NCI-H2029 treated with DMSO at 0.1 percent for 48 hours (cell line): ENCODE measurements at regions not wholly inside any gene's neighbourhood (a gene's known extent, or its start where the extent isn't known, plus 50 kb on each side); places are given as distances from the start of the nearest gene placed in this dataset.

Source experiments
- DNase-seq: peaks from one replicate; lab custom pipeline; 2025; lab: John Stamatoyannopoulos, UW

DNA sequence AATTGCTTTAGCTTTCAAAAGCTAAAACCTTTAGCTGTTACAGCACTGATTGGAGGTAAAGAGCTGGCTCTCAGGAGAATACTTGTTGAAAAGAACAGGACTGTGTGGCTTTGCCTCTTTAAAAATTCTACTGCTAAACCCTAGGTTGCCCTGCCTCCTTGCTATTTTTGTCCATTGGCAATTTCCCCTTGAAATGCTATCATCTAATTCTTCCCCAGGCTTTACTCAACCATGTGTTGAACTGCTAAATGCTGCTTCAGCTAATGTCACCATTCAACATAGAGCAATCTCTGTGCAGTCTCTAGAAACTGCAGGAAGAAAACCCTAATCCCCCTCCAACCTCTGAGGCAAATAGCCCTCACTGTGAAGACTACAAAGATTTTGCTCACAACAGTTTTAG lies 203.7 kb upstream of the ARX start:
- DNase-seq = no peak

DNA sequence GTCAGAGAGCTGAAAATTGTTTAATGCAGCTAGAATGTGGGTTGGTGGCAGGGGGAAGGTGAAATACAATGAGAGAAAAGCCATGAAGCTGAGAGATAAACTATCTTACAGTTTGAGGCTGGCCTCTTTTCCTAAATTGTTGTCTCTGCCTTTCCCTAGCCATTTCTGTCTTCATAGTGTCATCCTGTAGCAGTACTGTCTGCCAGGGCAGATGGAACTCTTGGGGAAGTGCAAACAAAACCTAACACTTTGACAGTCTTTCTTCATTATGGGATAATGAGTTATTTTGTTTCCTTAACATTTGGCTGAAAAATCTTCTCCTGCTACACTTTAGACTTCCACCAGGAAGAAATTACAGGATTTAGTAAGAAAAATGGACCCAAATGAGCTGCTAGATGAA lies 197.8 kb upstream of the ARX start:
- DNase-seq = no peak

DNA sequence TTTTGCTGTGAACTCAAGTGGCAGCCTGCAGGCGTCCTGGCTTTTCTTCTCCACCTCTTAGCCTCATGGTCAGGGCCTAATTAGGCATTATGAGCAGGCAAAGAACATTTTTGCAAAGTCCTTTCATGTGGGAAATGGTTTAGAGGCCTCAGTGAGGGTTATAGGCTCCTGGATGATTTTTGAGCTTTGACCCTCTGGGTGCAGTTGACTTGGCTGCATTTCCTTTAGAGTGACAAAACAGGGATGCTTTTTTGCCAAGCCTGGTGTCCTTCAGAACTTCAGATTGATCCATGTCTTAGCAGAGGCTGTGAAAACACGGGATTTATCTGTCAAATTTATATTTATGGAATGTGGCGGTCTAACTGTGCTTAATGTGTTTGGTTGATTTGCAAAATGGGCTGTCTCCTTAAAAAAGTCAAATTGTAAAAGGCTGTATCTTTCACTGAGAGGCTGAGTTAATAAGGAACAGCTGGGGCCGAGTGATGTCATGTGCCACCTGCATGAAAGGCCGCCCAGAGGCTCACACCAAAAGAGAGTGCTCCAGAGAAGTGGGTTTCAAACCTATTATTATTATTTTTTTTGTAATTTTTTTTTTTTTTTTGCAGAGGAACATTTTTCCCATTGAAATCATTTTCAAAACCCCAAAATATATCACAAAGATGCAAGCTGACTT lies 192.2 kb upstream of the ARX start:
- DNase-seq = no peak

DNA sequence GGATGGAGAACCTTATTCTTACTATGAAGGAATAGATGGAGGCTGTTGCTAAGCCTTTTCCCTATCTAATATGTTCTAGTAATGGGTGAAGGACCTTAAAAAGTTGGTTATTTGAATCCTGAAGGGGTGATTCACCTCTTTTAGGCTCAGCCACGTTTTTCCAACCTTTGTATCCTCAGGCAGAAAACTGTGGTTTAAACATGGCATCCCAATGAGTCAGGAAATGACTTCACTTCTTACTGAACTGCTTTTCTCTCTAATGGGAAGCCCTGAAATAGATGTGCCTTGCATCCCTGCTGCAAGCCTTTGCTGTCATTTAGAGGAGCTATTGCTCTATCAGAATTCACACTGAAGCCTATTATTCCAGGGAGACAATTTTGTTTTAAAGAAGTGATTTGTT lies 191.0 kb upstream of the ARX start:
- no peak for DNase-seq

DNA sequence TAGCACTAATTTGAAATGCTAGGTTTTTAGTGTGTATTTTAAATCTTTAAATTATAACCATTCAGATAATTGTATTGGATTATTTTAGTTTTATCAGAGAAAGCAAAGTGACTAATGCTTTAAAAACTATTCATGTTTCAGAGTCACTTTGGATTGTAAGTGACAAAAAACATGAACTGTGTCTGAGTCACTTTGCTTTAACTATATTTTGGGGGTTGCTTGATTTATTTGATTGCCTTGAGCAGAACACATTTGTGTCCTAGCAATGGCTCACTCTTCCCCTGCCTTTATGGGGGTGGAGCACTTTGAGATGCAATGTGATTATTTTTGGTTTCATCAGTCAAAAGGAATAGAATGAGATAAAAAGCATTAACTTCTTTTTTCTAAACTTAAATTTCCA lies 188.4 kb upstream of the ARX start:
- DNase-seq = no peak

DNA sequence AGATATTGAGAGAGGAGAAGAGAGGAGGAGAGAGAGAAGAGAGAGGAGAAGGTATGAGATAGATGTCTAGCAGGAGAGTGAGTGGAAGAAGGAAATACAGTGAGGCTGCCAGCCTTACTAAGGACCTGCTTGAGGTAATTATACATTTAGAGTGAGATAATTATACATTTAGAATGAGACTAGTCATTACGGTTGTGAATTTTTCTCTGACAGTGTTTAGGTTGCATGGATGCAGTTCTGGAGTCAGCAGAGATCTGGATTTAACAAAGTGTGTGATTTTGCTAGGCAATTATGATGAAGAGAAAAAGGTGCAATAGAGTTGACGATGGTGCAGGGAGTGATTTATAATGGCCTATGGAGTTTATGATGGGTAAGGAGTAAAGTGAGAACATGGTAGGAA lies 187.1 kb upstream of the ARX start:
- DNase-seq = no peak

DNA sequence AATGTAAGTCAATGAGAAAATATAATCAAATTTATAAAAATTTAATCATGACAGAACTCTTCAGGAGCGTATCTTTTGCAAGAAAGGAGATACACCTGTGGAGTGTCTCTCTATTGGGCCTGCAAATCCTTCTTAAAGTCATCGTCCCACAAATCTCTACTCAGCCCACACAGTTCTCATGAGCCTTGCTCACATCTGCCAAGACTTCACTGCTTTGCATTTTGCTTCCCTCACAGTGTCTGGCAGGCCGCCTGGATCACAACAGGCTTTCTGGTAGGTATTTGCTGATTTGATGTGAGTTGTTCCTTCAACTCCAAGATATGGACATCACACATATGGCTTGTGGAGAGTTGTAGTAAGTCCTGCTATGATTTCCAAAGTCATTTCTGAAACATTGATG lies 183.1 kb upstream of the ARX start:
- no peak for DNase-seq

DNA sequence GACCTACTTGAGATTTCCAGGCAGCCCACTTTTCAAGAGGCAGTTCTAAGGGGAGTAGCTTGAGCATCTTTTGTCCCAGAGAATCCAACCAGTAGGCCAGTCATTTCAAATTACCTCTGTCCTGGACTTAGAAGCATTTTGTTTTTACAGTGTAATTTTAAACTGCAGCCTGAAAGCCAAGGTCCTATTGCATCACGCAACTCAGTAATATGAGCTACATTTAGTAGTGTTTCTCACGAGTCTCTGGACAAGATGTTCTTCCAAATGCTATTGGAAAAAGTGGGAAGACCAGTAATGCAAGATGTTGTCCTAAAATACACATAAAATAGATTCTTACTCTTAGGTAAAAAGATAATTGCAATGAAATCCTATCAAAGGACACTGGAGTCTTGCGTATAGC lies 182.5 kb upstream of the ARX start:
- DNase-seq = no peak

DNA sequence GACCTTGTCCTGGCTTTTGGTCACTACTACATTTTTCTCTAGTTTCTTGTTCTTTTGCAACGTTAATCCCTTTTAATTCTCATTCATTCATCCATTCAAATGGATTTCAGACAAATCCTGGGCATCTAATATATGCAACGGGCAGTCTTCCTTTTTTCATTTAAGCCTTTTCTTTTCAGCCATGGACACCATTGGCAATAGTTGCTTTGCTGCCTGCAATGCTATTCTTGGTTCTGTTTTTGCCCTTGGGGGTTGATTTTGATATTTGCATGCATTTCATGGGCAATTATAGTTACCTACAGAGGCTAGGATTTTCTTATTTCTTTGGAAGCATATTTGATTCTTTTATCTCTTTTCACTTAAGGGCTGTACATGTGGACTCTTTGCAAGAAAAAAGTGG lies 180.5 kb upstream of the ARX start:
- DNase-seq = no peak

DNA sequence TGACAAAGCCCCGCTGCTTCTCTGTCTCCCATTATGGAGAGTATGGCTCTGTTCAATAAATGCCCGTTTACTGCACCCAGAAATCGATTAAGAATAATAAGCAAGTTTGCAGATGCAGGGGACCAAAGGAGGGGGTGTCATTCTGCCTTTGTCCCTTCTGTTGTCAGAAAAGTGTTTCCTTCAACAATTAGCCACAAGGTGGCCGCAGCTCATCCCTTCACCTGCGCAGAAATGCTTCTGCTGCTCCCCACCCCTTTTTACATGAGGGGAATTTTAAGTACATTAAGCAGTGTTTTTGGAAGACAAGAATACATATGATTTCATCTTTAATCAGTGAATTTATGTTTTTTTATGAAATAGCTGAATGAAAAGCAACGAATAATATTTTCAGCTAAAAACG lies 175.6 kb upstream of the ARX start:
- no peak for DNase-seq

DNA sequence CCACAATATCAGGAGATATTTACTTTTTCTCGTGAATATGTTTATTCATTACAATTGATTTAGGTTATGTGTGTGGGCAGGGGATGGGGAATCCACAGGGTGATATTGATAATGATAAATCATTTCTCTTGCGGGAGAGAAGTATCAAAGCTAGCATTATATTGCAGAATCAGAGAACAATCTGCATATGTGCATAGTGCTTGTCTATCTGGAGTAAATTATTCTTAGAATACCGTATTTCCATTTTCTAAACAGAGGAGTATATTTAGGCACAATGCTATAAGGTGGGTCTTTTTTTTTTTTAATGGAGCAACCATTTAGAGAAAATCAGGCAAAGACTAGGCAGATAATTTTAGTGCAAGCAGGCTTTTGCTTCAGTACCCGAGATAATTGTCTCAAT lies 166.0 kb upstream of the ARX start:
- no peak for DNase-seq

DNA sequence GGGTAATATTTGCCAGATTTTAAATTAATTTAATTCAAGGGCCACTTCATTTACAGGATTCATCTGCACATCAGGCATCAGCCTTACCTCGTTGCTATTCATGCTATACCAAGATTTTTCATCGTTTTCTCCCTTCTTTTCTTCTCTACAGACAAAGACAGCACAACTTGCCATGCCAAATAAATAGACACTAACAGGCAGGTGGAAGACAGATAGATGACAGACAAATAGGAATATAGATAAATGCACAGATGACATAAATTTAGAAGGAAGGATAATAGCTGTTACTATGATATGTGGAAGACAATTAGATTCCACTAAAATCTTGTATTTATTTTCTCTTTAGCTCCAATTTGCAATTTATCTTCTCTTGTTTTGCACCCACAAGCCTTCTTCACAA lies 164.5 kb upstream of the ARX start:
- no peak for DNase-seq

DNA sequence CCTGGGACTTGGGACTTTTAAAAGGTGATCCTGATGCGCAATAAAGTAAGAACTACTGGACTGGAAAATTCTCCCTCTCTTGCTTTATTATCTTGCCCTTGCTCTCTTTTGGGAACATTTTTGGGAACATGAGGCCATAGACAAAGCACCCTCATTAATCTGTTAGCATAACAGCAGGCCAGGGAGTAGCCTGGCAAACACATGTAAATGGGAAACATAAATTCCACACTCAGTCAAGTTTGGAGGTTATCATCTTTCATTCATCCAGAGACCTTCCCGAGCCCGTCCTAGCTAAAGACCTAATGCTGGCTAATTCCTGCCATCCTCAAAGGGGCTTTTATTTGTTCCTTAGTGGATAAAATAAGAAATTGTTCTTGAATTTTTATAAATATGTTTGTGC lies 162.8 kb upstream of the ARX start:
- no peak for DNase-seq

DNA sequence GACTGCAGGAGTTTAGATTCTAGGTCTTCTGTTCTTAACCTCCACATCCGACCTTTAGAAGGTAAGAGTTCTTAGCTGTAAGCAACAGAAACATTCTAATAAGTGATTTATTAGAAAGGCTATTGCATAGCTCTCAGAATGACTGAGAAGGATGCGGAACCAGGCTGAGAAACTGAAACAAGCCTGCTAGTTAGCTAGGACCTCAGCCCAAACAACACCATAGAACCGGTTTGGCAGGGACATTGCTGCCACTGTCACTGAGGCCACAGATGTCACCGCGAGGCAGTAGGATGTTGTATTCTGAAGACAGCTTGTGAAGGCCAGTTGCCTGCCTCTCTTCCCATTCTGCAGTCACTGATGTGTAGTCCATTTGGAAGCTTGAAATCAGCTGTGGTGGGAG lies 160.0 kb upstream of the ARX start:
- DNase-seq = no peak

DNA sequence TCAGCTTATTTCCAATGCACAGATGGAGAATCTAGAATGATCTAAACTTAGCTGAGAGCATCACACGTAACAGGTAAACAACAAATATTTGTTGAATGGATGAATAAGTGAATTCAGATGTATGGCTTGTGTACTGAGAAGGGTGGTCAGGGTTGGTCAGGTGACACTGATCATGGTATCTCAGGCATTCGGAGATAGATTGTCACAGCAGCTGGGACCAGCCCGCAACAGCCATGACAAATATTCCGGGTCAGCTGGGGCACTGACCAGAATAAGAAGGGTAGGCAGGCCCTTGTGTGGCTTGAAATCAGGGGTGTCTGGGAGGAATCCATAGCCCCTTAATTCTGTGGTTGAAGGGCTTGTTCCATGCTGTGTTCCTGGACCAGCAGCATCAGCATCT lies 159.4 kb upstream of the ARX start:
- no peak for DNase-seq

DNA sequence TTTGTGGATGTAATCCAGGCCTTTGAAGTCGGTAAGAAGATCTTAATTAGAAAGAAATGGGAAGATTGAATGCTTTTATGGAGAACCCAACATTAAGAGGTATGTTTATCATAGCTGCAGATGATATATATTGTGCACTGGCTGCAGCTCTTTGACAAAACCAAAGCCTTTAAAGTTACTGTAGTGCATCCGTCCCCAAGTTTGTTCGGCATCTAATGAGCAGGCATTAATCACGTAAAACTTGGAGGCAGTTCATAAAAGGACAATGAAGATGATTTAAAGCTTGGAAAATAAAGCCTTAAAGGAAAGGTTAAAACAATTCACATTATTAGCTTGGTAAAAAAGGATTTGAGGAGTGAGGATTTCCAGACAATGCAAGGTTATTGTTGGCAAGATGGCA lies 150.8 kb upstream of the ARX start:
- no peak for DNase-seq

DNA sequence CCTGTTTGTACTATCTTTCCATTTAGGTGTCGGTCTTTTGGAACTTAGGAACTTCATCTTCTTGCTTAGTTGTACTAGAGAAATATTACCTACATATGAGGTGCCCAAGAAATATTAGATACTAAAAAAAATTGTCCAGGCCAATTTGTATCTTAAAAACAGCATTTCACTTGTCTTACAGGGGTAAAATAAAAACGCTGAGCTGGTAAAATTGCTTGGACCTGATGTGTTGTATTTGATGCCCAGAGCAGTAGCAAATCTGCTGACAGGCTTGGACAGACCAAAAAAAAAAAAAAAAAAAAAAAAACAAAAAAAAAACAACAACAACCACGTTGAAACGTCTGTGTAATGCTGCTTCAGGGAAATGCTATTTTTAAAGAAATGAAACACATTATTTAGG lies 150.4 kb upstream of the ARX start:
- no peak for DNase-seq

DNA sequence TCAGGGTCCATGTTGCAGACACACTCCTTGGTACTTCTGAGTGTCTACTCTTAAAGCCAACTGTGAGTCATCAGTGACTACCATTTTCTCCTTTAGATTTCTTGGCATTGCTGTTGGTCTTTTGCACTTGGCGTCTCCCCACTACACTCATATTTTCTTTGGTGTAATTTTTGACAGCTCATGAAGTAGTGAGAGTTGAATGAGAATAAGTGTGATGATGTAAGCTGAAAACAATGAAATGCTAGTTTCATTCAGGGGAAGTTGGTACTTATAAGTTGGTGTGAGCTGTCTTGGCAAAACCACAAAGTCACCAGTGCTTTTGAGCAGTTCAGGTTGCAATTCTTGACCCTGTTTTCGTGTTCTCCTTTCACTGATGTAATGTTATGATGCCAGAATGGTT lies 142.9 kb upstream of the ARX start:
- no peak for DNase-seq

DNA sequence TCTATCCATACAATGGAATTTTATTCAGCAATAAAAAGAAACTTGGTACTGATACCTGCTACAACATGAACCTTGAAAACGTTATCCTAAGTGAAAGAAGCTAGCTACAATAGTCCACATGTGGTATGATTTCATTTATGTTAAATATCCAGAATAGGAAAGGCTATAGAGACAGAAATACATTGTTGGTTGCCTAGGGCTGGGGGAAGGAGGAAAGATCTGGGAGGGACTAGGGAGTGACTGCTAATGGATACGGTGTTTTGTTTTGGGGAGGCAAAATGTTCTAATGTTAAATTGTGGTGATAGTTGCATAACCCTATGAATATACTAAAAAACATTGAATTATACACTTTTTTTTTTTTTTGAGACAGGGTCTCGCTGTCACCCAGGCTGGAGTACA lies 141.1 kb upstream of the ARX start:
- no peak for DNase-seq

DNA sequence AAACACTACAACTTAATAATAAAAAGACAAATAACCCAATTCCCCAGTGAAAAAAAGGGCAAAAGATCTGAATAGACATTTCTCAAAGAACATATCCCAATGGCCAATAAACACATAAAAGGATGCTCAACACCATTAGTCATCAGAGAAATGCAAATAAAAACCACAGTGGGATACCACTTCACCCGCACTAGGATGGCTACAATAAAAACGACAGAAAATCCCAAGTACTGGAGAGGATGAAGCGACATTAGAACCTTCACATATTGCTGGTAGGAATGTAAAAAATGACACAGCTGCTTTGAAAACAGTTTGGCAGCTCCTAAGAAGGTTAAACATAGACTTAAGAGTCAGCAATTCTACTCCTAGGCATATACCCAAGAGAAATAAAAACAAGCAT lies 140.6 kb upstream of the ARX start:
- no peak for DNase-seq

DNA sequence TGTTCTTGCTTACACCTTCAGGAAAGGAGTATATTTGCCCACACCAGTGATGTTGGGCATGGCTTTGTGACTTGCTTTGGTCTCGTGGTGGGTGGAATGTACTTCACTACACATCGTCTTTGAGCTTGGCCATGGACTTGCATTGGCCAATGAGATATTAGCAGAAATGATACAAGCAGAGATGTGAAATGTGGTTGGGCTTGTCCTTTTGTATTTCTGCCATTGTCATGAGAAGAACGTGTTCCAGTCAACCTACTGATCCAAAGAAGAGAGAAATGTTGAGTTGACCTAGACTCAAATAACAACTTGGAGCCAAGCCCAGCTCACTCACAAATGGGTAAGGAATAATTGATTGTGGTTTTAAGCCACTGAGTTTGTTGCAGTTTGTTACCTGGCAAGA lies 138.4 kb upstream of the ARX start:
- peak; percentile 3 for DNase-seq

DNA sequence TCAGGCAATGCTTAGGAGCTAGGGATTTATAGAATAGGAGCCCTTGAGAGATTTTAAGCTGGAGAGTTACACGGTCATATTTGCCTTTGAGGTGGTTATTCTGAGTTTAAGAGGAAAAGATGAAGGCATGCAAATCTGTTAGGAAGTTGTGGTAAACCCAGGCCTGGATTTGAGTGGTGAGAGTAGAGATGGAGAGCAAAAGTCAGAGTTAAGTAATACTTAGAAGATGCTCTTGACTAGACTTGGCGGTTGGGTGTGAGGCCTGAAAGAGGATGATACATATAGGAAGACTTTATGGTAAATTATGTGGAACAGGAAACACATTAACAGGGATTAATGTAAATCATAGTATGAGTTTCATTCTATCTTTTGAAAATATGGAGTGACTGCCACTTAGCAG lies 136.0 kb upstream of the ARX start:
- no peak for DNase-seq

DNA sequence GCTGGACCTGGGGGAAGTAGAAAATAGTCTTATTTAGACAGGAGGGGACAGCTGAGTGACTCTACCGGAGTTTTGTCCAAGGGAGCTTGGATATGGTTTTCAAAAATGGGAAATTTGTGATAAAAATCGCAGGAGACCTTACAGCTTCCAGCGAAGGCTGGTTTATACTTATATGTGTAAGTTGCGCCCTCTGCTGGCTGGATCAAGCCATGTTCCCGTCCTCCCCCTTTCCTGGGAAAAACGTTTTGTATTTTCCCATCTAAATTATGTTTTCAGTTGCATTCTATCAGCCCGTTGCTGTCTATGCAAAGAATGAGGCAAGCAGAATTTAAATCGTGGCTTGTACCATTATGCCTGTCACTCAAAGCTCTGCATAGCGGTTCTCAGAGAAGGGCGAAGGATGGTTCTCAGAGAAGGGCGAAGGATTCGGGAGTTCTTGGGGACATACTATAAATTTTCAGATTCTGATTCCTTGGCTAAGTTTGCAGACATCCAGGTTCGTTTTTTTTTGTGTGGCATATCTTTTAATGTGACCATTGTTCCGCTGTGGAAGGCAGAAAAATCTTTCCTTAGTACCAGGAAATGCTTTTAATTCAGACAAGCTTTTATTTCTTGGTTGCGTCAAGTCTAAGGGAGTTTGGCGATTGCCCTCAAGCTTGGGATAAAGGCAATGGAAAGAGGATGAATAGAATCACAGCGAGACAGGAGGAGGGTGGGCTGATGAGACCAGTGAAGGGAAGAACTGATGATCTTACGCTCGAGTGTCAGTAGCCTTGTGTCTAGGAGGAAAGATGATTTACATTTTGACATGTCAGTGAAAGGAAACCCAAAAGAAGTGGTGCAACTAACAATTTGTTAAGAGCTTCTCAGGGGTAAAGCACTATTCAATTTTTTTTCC lies 128.5 kb upstream of the ARX start:
- DNase-seq = peak; percentile 1

DNA sequence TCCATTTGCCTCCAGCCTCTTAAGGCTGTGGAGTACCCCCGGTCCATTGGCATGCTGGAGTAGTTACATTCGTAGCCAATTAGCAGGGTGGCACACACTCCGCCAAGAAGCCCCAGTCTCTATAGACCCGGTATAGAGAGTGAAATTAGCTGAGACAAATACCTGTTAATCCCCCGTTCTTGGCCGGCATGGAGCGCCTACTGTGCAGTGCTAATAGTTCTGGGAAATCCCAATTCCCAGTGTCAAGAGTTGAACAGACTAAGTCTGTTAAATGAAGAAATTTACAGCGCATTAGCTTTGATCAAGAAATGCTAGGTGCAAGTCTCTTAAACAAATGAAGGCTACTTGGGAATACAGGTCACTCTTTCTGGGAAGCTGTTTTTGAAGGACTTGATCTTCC lies 127.8 kb upstream of the ARX start:
- DNase-seq = no peak
